Jurkat, Clone E6-1 (cell line): ENCODE measurements at regions not wholly inside any gene's neighbourhood (a gene's known extent, or its start where the extent isn't known, plus 50 kb on each side); places are given as distances from the start of the nearest gene placed in this dataset.

ENCODE experiments used
- DNase-seq: peaks from one replicate; pipeline ENCODE4 v3.0.0-alpha.2; 2011; ENCODE audit warnings: low read depth, low spot score
- H3K4me3 ChIP-seq: 2 replicates; pipeline ENCODE4 v1.5.1; 2011; ENCODE audit warnings: mild to moderate bottlenecking, low read length, control low read depth, moderate library complexity

- no peak overlapping the region for H3K4me3 ChIP-seq
- no peak for DNase-seq
Measured at GRCh38 chr12:102781117-102781516, 135.9 kb downstream of the PAH start.

GRCh38 chr12:102776041-102776440 lies 141.0 kb downstream of the PAH start:
- H3K4me3 ChIP-seq = no peak overlapping the region
- DNase-seq = no peak

- DNase-seq = peak; percentile 36
- H3K4me3 ChIP-seq = no peak overlapping the region
Measured at GRCh38 chr12:102769323-102769916, 147.6 kb downstream of the PAH start.

- no peak for DNase-seq
Measured at GRCh38 chr12:102766961-102767360, 150.1 kb downstream of the PAH start.

DNA sequence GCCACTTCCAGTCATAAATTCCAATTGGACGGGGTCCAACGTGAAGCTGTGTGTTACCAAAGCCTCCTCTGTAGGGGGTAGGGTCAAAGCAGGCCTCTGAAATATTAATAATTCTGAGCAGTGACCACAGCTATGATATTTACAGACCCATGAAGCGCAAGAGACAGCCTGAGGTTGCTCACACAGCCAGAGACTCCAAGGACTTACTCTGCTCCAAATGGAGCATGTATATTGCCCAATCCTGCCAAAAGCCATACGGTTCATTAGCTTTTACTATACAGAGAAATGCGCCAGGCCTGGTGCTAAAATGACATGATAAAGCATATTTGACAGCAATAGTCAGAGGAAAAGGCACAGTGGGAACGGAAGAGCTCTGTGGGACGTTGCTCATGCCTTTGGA lies 151.3 kb downstream of the PAH start:
- H3K4me3 ChIP-seq = no peak overlapping the region
- DNase-seq = no peak

More at GRCh38 chr12:102766961-102767360, 150.1 kb downstream of the PAH start:
- H3K4me3 ChIP-seq = no peak overlapping the region

GRCh38 chr12:102763471-102763870 lies 153.6 kb downstream of the PAH start:
- no peak overlapping the region for H3K4me3 ChIP-seq
- DNase-seq = no peak

DNA sequence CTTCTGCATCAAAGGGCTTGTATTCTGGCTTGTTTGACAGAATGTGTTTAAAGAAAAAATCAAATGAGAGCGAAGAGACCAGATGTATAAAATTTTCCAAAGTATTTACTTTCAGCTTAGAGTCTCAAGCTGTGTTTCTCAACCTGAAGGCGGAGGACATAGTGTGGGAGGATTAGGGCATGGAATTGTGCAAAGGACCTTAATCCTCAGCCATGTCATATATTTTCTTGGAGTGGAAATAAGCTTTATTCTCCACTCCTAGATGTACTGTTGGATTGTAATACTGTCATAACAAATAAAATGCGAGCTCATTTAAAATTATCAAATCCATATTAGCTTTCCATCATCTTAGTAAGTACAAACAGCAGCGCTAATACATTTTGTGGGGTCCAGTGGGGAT lies 154.0 kb downstream of the PAH start:
- H3K4me3 ChIP-seq = no peak overlapping the region
- no peak for DNase-seq

GRCh38 chr12:102760322-102760721 lies 156.7 kb downstream of the PAH start:
- DNase-seq = no peak
- H3K4me3 ChIP-seq = no peak overlapping the region

DNA sequence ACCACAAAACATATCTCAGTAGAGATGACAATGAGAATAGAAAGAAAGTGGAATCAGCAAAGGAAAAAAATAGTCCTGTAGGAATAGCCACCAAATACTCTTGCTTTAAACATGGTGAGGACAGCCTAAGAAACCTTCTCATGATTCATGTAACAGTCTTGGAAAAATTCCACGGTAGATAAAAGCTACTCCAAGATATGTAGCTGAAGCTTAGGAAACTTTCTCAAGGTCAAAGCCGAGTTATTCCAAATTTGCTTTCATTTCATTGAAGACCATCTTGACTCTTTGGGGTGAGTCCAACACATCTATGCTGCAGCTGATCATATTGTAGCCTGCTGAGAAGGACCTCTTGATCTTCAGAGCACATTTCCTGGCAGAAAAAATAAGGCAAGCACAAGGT lies 157.6 kb downstream of the PAH start:
- no peak for DNase-seq
- no peak overlapping the region for H3K4me3 ChIP-seq

DNA sequence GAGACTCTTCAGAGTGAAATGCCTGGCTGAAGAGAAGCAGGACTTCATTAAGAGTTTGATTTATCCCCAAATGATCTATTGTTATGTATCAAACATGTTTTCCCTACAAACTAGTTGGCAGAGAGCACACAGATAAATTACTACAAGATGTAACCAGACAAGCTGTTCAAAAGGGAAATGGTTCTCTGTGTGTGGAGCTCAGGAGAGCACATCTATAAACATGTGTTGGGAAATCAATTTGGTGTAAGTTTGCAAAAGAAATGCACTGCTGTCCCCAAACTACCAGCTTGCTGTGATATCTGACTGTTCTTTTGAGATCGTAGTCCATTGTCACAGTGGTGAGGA lies 159.2 kb downstream of the PAH start:
- no peak for DNase-seq
- no peak overlapping the region for H3K4me3 ChIP-seq

DNA sequence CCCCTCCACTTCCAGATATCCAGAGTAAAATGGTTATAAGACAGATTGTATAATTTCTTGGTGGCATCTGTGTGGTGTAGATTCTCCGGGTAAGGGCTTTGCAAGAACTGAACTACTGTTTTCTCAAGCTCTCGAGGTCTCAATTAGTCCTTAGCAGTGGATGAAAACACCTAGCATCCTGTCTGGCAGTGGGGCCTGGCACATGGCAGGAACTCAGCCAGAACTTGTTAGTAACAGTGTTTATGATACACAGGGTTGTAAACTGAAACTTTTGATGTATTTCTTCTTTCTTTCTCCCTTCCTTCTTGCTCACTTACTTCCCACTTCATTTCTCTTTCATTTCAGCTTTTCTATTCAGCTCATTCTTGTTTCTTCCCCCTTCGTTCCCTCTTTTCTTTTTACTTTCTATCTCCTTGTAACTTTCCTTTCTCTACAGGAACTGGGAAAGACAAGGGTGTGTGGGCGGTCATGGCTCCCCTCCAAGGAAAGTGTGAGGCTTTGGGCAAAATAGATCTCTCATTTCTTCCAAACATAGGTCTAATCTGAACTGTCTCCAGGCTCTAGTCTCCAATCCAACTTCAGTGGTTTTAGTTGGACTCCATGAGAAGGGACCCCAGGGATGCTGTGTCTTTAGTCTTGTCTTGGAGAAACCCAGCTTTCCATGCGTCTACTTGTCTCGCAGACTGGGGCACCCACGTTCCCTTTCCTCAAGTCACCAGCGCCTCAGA lies 159.7 kb downstream of the PAH start:
- no peak overlapping the region for H3K4me3 ChIP-seq
- no peak for DNase-seq

DNA sequence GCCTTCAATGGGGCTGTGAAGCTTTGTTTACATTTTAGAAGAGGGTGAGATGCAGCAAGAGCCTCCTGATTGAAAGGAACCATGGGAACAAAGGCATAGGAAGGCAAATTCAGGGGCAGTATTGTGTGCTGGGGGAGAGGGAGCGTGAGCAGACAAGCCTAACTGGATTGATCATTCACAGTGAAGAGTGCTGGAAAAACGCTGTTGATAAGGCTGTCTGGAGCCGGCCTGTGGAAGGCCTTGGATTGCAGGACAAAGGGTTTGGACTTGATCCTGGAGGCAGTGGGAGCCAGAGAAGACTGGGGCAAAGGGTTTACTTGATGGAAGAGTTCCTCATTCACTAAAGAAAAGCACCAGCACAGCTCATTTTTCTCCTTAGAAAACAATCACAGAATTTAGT lies 160.5 kb downstream of the PAH start:
- no peak for DNase-seq
- no peak overlapping the region for H3K4me3 ChIP-seq

GRCh38 chr12:102755266-102755665 lies 161.8 kb downstream of the PAH start:
- DNase-seq = no peak
- no peak overlapping the region for H3K4me3 ChIP-seq

GRCh38 chr12:102753802-102754201 lies 163.2 kb downstream of the PAH start:
- DNase-seq = no peak
- H3K4me3 ChIP-seq = no peak overlapping the region

DNA sequence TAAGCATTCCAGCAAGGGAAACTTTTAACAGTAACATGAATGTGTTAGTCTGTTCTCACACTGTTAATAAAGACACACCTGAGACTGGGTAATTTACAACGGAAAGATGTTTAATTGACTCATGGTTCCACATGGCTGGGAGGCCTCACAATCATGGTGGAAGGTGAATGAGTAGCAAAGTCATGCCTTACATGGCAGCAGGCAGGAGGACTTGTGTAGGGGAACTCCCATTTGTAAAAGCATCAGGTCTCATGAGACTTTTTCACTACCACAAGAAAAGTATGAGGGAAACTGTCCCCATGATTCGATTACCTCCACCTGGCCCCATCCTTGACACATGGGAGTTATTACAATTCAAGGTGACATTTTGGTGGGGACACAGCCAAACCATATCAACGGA lies 168.3 kb downstream of the PAH start:
- no peak for DNase-seq
- no peak overlapping the region for H3K4me3 ChIP-seq

DNA sequence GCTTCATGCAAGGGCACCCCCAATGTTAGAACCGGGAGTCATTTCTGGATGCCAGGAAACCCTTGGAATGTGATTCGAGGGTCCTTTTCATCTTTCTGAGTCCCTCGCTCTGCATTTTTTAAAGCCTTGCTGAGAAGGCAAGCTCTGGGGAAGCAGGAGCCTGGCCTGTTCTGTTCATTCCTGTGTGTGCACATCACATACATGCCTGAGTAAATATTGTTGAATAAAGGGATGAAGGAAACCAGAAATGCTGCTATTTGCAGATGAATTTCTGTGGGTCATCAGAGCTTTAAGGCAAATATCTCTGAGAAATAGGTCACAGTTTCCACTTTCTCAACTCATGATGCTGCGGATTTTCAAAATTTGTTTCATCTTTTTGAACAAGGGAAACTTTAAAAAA lies 170.1 kb downstream of the PAH start:
- no peak for DNase-seq
- no peak overlapping the region for H3K4me3 ChIP-seq

- no peak overlapping the region for H3K4me3 ChIP-seq
- no peak for DNase-seq
Measured at GRCh38 chr12:102745971-102746600, 171.0 kb downstream of the PAH start.

DNA sequence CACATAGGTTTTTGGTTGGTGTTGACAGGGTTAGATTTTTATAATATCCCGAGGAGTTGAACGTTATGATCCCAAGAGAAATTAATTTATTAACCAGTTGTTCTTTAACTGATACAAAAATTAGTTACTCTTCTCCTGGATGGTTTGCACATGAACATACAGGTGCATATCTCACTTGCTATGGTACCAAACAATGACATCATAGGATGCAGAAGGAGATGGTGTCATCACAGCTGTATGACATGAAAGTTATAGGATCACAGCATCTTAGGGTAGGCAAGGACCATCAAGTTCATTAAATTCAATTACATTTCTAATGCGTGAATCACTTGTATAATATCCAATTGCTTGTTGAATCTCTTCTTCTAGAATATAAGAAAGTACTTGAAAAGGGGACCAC lies 175.8 kb downstream of the PAH start:
- no peak for DNase-seq
- H3K4me3 ChIP-seq = no peak overlapping the region

- H3K4me3 ChIP-seq = no peak overlapping the region
- peak; percentile 3 for DNase-seq
Measured at GRCh38 chr12:102740141-102740955, 176.7 kb downstream of the PAH start.

DNA sequence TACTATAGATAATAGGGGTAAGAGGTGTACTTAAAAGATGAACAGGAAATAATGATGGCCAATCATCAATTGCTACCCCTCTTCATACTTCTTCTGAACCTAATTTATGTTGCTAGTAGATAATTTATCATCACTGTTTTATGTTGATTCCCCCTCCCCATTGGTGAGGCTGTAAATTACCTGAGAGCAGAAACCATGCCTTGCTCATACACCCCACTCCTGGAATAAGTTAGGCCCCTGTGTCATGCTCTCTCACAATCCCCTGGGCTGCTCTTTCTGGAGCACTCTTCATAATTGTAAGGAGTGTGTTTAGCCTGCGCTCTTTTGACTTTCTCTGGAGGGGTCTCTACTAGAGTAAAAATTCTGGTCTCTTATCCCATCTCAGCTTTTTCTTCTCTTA lies 180.7 kb downstream of the PAH start:
- no peak for DNase-seq
- H3K4me3 ChIP-seq = no peak overlapping the region
